ENCODE measurements at regions not wholly inside any gene's neighbourhood (a gene's known extent, or its start where the extent isn't known, plus 50 kb on each side); places are given as distances from the start of the nearest gene placed in this dataset.

GRCh38 chr2:22950431-22950830, 434.5 kb upstream of the KLHL29 start:
- Histone ChIP-seq H3K79me1 (ENCODE audit: low read depth in 1 of 2, low read length in 2 of 2) (no peaks in the 10 kb centered on the region), H3K14ac (replicated peaks; ENCODE audit: low read depth, low read length) (no peak overlapping the region), H4K20me1 (ENCODE audit: insufficient read depth, low read length) (no peaks in the 10 kb centered on the region), H4K8ac (ENCODE audit: low read depth in 2 of 2, low read length in 2 of 2) (no peak overlapping the region), H3K23ac (ENCODE audit: low read depth, low read length) (no peak overlapping the region), H2AK9ac (replicated peaks; ENCODE audit: low read depth, low read length, poor library complexity) (no peak overlapping the region), H2AK5ac (ENCODE audit: low read depth, low read length) (no peak overlapping the region), H3K36me3 (ENCODE audit: control insufficient read depth, insufficient read depth, low read length) (no peaks in the 10 kb centered on the region), H2BK5ac (ENCODE audit: low read depth, low read length, poor library complexity, severe bottlenecking) (no peak overlapping the region), H3K27ac (ENCODE audit: insufficient read depth, low read length) (no peak overlapping the region), H2BK20ac (ENCODE audit: low read depth, low read length) (no peak overlapping the region), H3K9me1 (ENCODE audit: insufficient read depth, low read length) (no peaks in the 10 kb centered on the region), H3K56ac (ENCODE audit: extremely low read depth, insufficient read depth, low read length) (no peak overlapping the region), H3K4me1 (ENCODE audit: control insufficient read depth, insufficient read depth, low read length) (no peaks in the 10 kb centered on the region), H2BK15ac (ENCODE audit: low read depth, low read length) (no peak overlapping the region), H3K4me3 (ENCODE audit: insufficient read depth, low read depth, low read length) (no peak overlapping the region), H4K5ac (ENCODE audit: low read depth, low read length) (no peak overlapping the region), H3K4ac (ENCODE audit: low read depth, low read length) (no peak overlapping the region), H2AFZ (replicated peaks; ENCODE audit: low read length, poor library complexity) (no peak overlapping the region), H2BK120ac (ENCODE audit: low read depth, low read length) (no peak overlapping the region), H3K9ac (ENCODE audit: low read depth, low read length) (no peak overlapping the region), H3K27me3 (ENCODE audit: control insufficient read depth, insufficient read depth, low read length) (no peaks in the 10 kb centered on the region), H3K9me3 (ENCODE audit: control insufficient read depth, insufficient read depth, low read length) (peaks cover 14% of the 10 kb centered on the region), H3K18ac (ENCODE audit: low read depth, low read length) (no peak overlapping the region), H3K4me2 (ENCODE audit: low read depth, low read length) (no peak overlapping the region), H4K91ac (ENCODE audit: insufficient read depth, low read depth, low read length) (no peak overlapping the region)
- DNase-seq: no peak
- intact Hi-C loops (cut with micrococcal nuclease) (no loop called here), dilution Hi-C loops (cut with HindIII; ENCODE audit: low sequenced_read_pairs, unreplicated experiment) (no loop called here), in situ Hi-C loops (cut with MboI; ENCODE audit: low sequenced_read_pairs) (no loop called here)
- no peak for TF ChIP-seq POLR2A (IDR thresholded peaks at IDR 0.05; ENCODE audit: low read depth, low read length)
- no peak for TF ChIP-seq CTCF (conservative IDR thresholded peaks at IDR 0.05; ENCODE audit: low read depth, low read length)
- TF ChIP-seq FOS (IDR thresholded peaks at IDR 0.05; ENCODE audit: low read depth, low read length): no peak
- no peak for TF ChIP-seq RFX5 (IDR thresholded peaks at IDR 0.05; ENCODE audit: low read depth, low read length)
- TF ChIP-seq MXI1 (IDR thresholded peaks at IDR 0.05; ENCODE audit: borderline replicate concordance, low read depth, low read length): no peak
- TF ChIP-seq SMC3 (IDR thresholded peaks at IDR 0.05; ENCODE audit: low read depth, low read length): no peak
- TF ChIP-seq NFE2L2 (IDR thresholded peaks at IDR 0.05; ENCODE audit: low read depth, low read length): no peak
- no peak for TF ChIP-seq RAD21 (IDR thresholded peaks at IDR 0.05; ENCODE audit: low read length)
- TF ChIP-seq MAFK (IDR thresholded peaks at IDR 0.05; ENCODE audit: low read depth, low read length): no peak
- TF ChIP-seq USF2 (IDR thresholded peaks at IDR 0.05; ENCODE audit: low read depth, low read length): no peak
- ChIA-PET POLR2A (ENCODE audit: unreplicated experiment) (no interaction called here), CTCF (no interaction called here)
- 40% methylated on average over 1 of the region's 2 CpGs; no CpG with 5 or more reads in 1 of the 2 experiments for WGBS, 2 experiments (ENCODE audit: extremely low coverage in 2 of 2, insufficient read length in 1 of 2)
- no peak for ATAC-seq (ENCODE audit: low read depth)
- no TSS peak for BruUV-seq (replicated peaks)

All from IMR-90 (cell line).